ENCODE measurements at regions not wholly inside any gene's neighbourhood (a gene's known extent, or its start where the extent isn't known, plus 50 kb on each side); places are given as distances from the start of the nearest gene placed in this dataset.
A peak's percentile ranks its signal among the peaks of the same experiment; 100 is the strongest.

DNA sequence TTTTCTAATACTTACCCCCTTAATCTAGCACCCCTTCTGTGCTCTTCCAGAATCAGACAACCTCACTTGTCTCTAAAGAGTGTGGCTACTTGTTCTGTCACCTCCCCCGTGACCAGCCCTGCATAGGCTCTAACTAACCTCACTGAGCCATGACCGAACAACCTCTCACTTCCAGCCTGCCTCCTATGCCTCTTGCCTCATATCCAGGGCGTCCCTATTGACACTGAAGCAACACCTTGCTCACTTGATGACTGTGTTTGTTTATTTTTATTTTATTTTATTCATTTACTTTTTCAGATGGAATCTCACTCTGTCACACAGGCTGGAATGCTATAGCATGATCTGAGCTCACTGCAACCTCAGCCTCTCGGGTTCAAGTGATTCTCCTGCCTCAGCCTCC lies 235.1 kb upstream of the B3GALT2 start:
- Mint-ChIP-seq H3K4me1 (peaks cover 19% of the 10 kb centered on the region), H3K4me3 (no peak overlapping the region), H3K9me3 (no peaks in the 10 kb centered on the region), H3K27me3 (no peaks in the 10 kb centered on the region), H3K36me3 (ENCODE audit: low read depth) (no peaks in the 10 kb centered on the region), H3K27ac (no peak overlapping the region)
- POLR2A ChIA-PET: no interaction called here
- CTCF ChIA-PET: no interaction called here
- no peak for ATAC-seq (ENCODE audit: low read depth)
- TF ChIP-seq, protein P1, sequence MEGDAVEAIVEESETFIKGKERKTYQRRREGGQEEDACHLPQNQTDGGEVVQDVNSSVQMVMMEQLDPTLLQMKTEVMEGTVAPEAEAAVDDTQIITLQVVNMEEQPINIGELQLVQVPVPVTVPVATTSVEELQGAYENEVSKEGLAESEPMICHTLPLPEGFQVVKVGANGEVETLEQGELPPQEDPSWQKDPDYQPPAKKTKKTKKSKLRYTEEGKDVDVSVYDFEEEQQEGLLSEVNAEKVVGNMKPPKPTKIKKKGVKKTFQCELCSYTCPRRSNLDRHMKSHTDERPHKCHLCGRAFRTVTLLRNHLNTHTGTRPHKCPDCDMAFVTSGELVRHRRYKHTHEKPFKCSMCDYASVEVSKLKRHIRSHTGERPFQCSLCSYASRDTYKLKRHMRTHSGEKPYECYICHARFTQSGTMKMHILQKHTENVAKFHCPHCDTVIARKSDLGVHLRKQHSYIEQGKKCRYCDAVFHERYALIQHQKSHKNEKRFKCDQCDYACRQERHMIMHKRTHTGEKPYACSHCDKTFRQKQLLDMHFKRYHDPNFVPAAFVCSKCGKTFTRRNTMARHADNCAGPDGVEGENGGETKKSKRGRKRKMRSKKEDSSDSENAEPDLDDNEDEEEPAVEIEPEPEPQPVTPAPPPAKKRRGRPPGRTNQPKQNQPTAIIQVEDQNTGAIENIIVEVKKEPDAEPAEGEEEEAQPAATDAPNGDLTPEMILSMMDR (IDR thresholded peaks at IDR 0.05): no peak
- no peak for DNase-seq
- intact Hi-C loops (cut with micrococcal nuclease): no loop called here

DNA sequence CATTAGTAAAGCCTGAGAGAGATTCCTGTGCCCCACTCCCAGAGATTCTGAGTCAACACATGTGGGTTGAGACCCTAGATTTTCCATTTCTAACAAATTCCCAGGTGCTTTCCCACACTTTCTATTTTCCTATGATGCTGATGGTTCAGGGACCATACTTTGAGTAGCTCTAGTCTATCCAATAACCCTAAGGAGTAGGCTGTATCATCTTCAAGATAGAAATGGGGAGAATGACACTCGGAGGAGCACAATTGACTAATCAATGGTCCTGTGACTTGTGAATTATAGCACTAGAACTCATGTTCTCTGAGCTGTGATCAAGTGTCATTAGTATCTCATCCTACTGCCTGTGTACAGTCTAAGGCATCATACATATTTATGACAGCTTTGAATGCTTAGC lies 232.9 kb upstream of the B3GALT2 start:
- H3K36me3 Mint-ChIP-seq (ENCODE audit: low read depth): no peaks in the 10 kb centered on the region
- no peak overlapping the region for H3K4me3 Mint-ChIP-seq
- ChIA-PET CTCF (interaction anchor here (0.8 kb wide), 1 partner anchor 50 kb away, joined by 3 read pairs; no protein-coding TSS in a partner anchor), POLR2A (no interaction called here)
- H3K27me3 Mint-ChIP-seq: no peaks in the 10 kb centered on the region
- no peak overlapping the region for H3K27ac Mint-ChIP-seq
- ATAC-seq (ENCODE audit: low read depth) (no peak), DNase-seq (no peak)
- TF ChIP-seq, protein P1 (IDR thresholded peaks at IDR 0.05): no peak
- no peaks in the 10 kb centered on the region for H3K9me3 Mint-ChIP-seq
- peaks cover 21% of the 10 kb centered on the region for H3K4me1 Mint-ChIP-seq
- intact Hi-C loops (cut with micrococcal nuclease): loop anchor here (5.0 kb wide), 1 partner anchor 118 kb away; no protein-coding TSS in a partner anchor

GRCh38 chr1:193418745-193419058 lies 232.3 kb upstream of the B3GALT2 start:
- peak overlapping the region; percentile 75 for H3K4me3 Mint-ChIP-seq
- H3K27me3 Mint-ChIP-seq: no peaks in the 10 kb centered on the region
- CTCF ChIA-PET: interaction anchor here (1.1 kb wide), 1 partner anchor 121 kb away, joined by 3 read pairs; no protein-coding TSS in a partner anchor
- H3K27ac Mint-ChIP-seq: peak overlapping the region; percentile 39
- no peaks in the 10 kb centered on the region for H3K9me3 Mint-ChIP-seq
- TF ChIP-seq, protein P1 (IDR thresholded peaks at IDR 0.05): no peak
- H3K36me3 Mint-ChIP-seq (ENCODE audit: low read depth): no peaks in the 10 kb centered on the region
- H3K4me1 Mint-ChIP-seq: peaks cover 21% of the 10 kb centered on the region
- intact Hi-C loops (cut with micrococcal nuclease): loop anchor here (1.0 to 5.0 kb wide), 2 partner anchors 31 to 119 kb away; no protein-coding TSS in a partner anchor
- ATAC-seq (ENCODE audit: low read depth) (no peak), DNase-seq (no peak)
- POLR2A ChIA-PET: no interaction called here

- intact Hi-C loops (cut with micrococcal nuclease): loop anchor here (1.0 to 5.0 kb wide), 2 partner anchors 31 to 119 kb away; no protein-coding TSS in a partner anchor
- Mint-ChIP-seq H3K9me3 (no peaks in the 10 kb centered on the region), H3K4me1 (peaks cover 21% of the 10 kb centered on the region), H3K27me3 (no peaks in the 10 kb centered on the region), H3K27ac (peak overlapping the region; percentile 48), H3K36me3 (ENCODE audit: low read depth) (no peaks in the 10 kb centered on the region), H3K4me3 (peak overlapping the region; percentile 75)
- POLR2A ChIA-PET: no interaction called here
- TF ChIP-seq, protein P1 (IDR thresholded peaks at IDR 0.05): no peak
- no peak for ATAC-seq (ENCODE audit: low read depth)
- CTCF ChIA-PET: interaction anchor here (1.1 to 1.7 kb wide), 2 partner anchors 14 to 122 kb away, joined by 3 to 6 read pairs; no protein-coding TSS in a partner anchor
- DNase-seq: no peak
Observed at GRCh38 chr1:193417945-193418744, 231.7 kb upstream of the B3GALT2 start.

- peak overlapping the region; percentile 39 for H3K4me3 Mint-ChIP-seq
- no peaks in the 10 kb centered on the region for H3K27me3 Mint-ChIP-seq
- no peaks in the 10 kb centered on the region for H3K36me3 Mint-ChIP-seq (ENCODE audit: low read depth)
- H3K4me1 Mint-ChIP-seq: peaks cover 21% of the 10 kb centered on the region
- DNase-seq (no peak), ATAC-seq (ENCODE audit: low read depth) (peak; percentile 80)
- no peaks in the 10 kb centered on the region for H3K9me3 Mint-ChIP-seq
- TF ChIP-seq, protein P1 (IDR thresholded peaks at IDR 0.05): no peak
- H3K27ac Mint-ChIP-seq: peak overlapping the region; percentile 48
- intact Hi-C loops (cut with micrococcal nuclease): loop anchor here (5.0 kb wide), 1 partner anchor 120 kb away; no protein-coding TSS in a partner anchor
- CTCF ChIA-PET: interaction anchor here (1.7 kb wide), 1 partner anchor 13 kb away, joined by 6 read pairs; no protein-coding TSS in a partner anchor
- POLR2A ChIA-PET: no interaction called here
Observed at GRCh38 chr1:193417403-193417802, 231.0 kb upstream of the B3GALT2 start.
